K562 (cell line): ENCODE measurements at regions not wholly inside any gene's neighbourhood (a gene's known extent, or its start where the extent isn't known, plus 50 kb on each side); places are given as distances from the start of the nearest gene placed in this dataset.

Experiments used
- ATAC-seq: fragments of 200-7000 bp; cut with Tn5 transposase; 3 replicates; pipeline ENCODE4 v1.9.1; 2020; ENCODE audit warnings: moderate library complexity
- BruUV-seq: library from RNA; stranded (reverse); fragments of 400-500 nt; replicated peaks from 2 replicates; lab custom pipeline; 2021; lab: Mats Ljungman, UMichigan
- CTCF ChIA-PET: fragments of 300-600 bp; formaldehyde crosslinking; extraction: SDS; loops from one replicate; lab custom pipeline; 2021; ENCODE audit warnings: low intra/inter-chr PET ratio; lab: Yijun Ruan, JAX
- POLR2A ChIA-PET: fragments of 300-600, 350-650 bp; sonication (Branson Sonifier 250); formaldehyde crosslinking; extraction: SDS; loops from one replicate; lab custom pipeline; 2021; ENCODE audit warnings: antibody characterized with exemption, inconsistent platforms; lab: Yijun Ruan, JAX
- DNase-seq, 4 experiments: peaks; one replicate each; pipeline versions ENCODE4 v3.0.0 to v3.0.0-alpha.2; 2011 to 2018; ENCODE audit warnings: low spot score in 3 of 4, mixed read lengths in 3 of 4; ENCODE audit errors: extremely low read depth in 1 of 4
- FAIRE-seq: peaks from 2 replicates; lab custom pipeline; 2011; peaks lifted over from hg19 to GRCh38; lab: Jason Lieb, UNC
- H2AFZ ChIP-seq: 2 replicates; pipeline ENCODE4 v1.6.0; 2011; ENCODE audit warnings: low read depth, low read length, control low read depth, inconsistent platforms
- H3K27ac ChIP-seq: fragments of 200-600 bp; 3 replicates; pipeline ENCODE4 v1.8.0; 2011; ENCODE audit warnings: low read depth, mild to moderate bottlenecking, control low read depth, inconsistent platforms, low read length, moderate library complexity, mixed read lengths; ENCODE audit errors: extremely low read depth
- H3K27me3 ChIP-seq, 2 experiments: fragments of 300-600 bp in 1 of 2; 2 replicates in 1 of 2; 3 replicates in 1 of 2; pipeline versions ENCODE4 v1.6.0 to v1.8.0; 2011; ENCODE audit warnings: inconsistent platforms in 2 of 2, low read length in 2 of 2, mild to moderate bottlenecking in 1 of 2, mixed read lengths in 1 of 2, moderate library complexity in 1 of 2; ENCODE audit not compliant: control insufficient read depth in 2 of 2, insufficient read depth in 2 of 2
- H3K36me3 ChIP-seq: fragments of 300-600 bp; 3 replicates; pipeline ENCODE4 v1.8.0; 2011; ENCODE audit warnings: mild to moderate bottlenecking, low read length, inconsistent platforms; ENCODE audit not compliant: control insufficient read depth, insufficient read depth
- H3K4me1 ChIP-seq, 2 experiments: fragments of 200-600 bp in 1 of 2; replicated peaks in 1 of 2; 2 replicates in 1 of 2; 3 replicates in 1 of 2; pipeline versions ENCODE4 v1.5.1 to v1.8.0; 2011; ENCODE audit warnings: inconsistent platforms in 2 of 2, low read length in 2 of 2, mild to moderate bottlenecking in 1 of 2, mixed read lengths in 1 of 2, moderate library complexity in 1 of 2; ENCODE audit not compliant: control insufficient read depth in 2 of 2, insufficient read depth in 2 of 2
- H3K4me2 ChIP-seq: 2 replicates; pipeline ENCODE4 v1.6.1; 2011; ENCODE audit warnings: low read length, control low read depth, inconsistent platforms, mixed read lengths; ENCODE audit not compliant: insufficient read depth
- H3K4me3 ChIP-seq: fragments of 200-600 bp; sonication (generic), shearing (Covaris generic); 2 replicates; pipeline ENCODE4 v1.5.1; 2016; ENCODE audit warnings: control low read depth, inconsistent platforms
- H3K79me2 ChIP-seq: fragments of 200-600 bp; 3 replicates; pipeline ENCODE4 v1.8.0; 2011; ENCODE audit warnings: low read length, inconsistent platforms; ENCODE audit not compliant: control insufficient read depth, insufficient read depth
- H3K9ac ChIP-seq, 2 experiments: 2 replicates each; pipeline versions ENCODE4 v1.6.0 to v1.6.1; 2011; ENCODE audit warnings: low read depth in 2 of 2, low read length in 2 of 2, control low read depth in 1 of 2, inconsistent platforms in 1 of 2, mild to moderate bottlenecking in 1 of 2, mixed read lengths in 1 of 2; ENCODE audit not compliant: insufficient read depth in 1 of 2
- H3K9me1 ChIP-seq: one replicate; pipeline ENCODE4 v1.6.0; 2011; ENCODE audit warnings: inconsistent platforms, mild to moderate bottlenecking, low read length, moderate library complexity; ENCODE audit not compliant: control insufficient read depth, insufficient read depth
- H3K9me3 ChIP-seq: replicated peaks from 2 replicates; pipeline ENCODE4 v1.5.1; 2011; ENCODE audit warnings: low read depth, low read length, inconsistent platforms; ENCODE audit not compliant: control insufficient read depth, insufficient read depth
- H4K20me1 ChIP-seq: replicated peaks from 2 replicates; pipeline ENCODE4 v1.6.1; 2011; ENCODE audit warnings: low read length, inconsistent platforms, mixed read lengths; ENCODE audit not compliant: control insufficient read depth, insufficient read depth
- ESRRA ChIP-seq: fragments of 450-650 bp; IDR thresholded peaks from 2 replicates; pipeline ENCODE4 v1.6.1; 2014; ENCODE audit warnings: low read depth, mild to moderate bottlenecking, moderate library complexity, borderline replicate concordance
- FOXA1 ChIP-seq: fragments of 450-650 bp; IDR thresholded peaks from 2 replicates; pipeline ENCODE4 v1.6.1; 2016; ENCODE audit warnings: mild to moderate bottlenecking, borderline replicate concordance
- FOXJ3 ChIP-seq: sonication (generic); formaldehyde crosslinking; IDR thresholded peaks from 2 replicates; pipeline ENCODE4 v1.4.0; 2020; ENCODE audit warnings: mild to moderate bottlenecking, missing genetic modification reagents
- NR2F6 ChIP-seq: fragments of 450-650 bp; formaldehyde crosslinking; IDR thresholded peaks from 2 replicates; pipeline ENCODE4 v1.4.0; 2020; ENCODE audit warnings: mild to moderate bottlenecking
- PPARD ChIP-seq: fragments of 250-450 bp; sonication (Bioruptor Pico); IDR thresholded peaks from 2 replicates; pipeline ENCODE4 v1.8.0; 2022; ENCODE audit warnings: inconsistent platforms, mild to moderate bottlenecking, moderate library complexity
- SMAD3 ChIP-seq: fragments of 450-650 bp; formaldehyde crosslinking; conservative IDR thresholded peaks from 2 replicates; pipeline ENCODE4 v1.4.0; 2020; ENCODE audit warnings: mild to moderate bottlenecking
- STAT5B ChIP-seq: fragments of 250-450 bp; sonication (Bioruptor Pico); IDR thresholded peaks from 2 replicates; pipeline ENCODE4 v1.8.0; 2021; ENCODE audit warnings: mild to moderate bottlenecking, inconsistent platforms
- TCF7 ChIP-seq: sonication (generic); IDR thresholded peaks from 2 replicates; pipeline ENCODE4 v1.6.1; 2016; ENCODE audit warnings: antibody characterized with exemption, borderline replicate concordance
- ZNF561 ChIP-seq: fragments of 450-650 bp; formaldehyde crosslinking; conservative IDR thresholded peaks from 2 replicates; pipeline ENCODE4 v1.4.0; 2020; ENCODE audit warnings: mild to moderate bottlenecking, moderate library complexity
- ZNF583 ChIP-seq: fragments of 250-450 bp; sonication (Bioruptor Pico); IDR thresholded peaks from 2 replicates; pipeline ENCODE4 v1.4.0; 2020
- ZNF586 ChIP-seq: fragments of 450-650 bp; formaldehyde crosslinking; conservative IDR thresholded peaks from 2 replicates; pipeline ENCODE4 v1.4.0; 2020; ENCODE audit warnings: mild to moderate bottlenecking, moderate library complexity
- ZNF766 ChIP-seq: fragments of 200-800 bp; sonication (Bioruptor generic); conservative IDR thresholded peaks from 2 replicates; pipeline ENCODE4 v1.6.1; 2016; ENCODE audit warnings: missing genetic modification characterization, missing compliant biosample characterization
- WGBS: fragments of 100-300 bp; shearing (Covaris generic); methylation state at CpG from one replicate; pipeline ENCODE4 v1.1.6; 2016; ENCODE audit warnings: low coverage, mixed read lengths; ENCODE audit not compliant: insufficient coverage; ENCODE audit errors: missing lambda C conversion rate; 5-methylcytosine and 5-hydroxymethylcytosine counted together
- in situ Hi-C: fragments of 300-500 bp; cut with MboI; formaldehyde crosslinking; loops from 4 replicates; pipeline ENCODE4 v1.15.0; 2018; ENCODE audit warnings: inconsistent platforms, mixed read lengths
- intact Hi-C: fragments of 100-400 bp; cut with micrococcal nuclease; formaldehyde crosslinking; loops from 2 replicates; pipeline ENCODE4 v1.14.2; 2022
- TF ChIP-seq, protein P1 (sequence below): IDR thresholded peaks from 2 replicates; pipeline ENCODE4 v1.6.1; 2011; ENCODE audit not compliant: insufficient read length; ENCODE audit errors: extremely low read depth
- TF ChIP-seq, protein P2 (sequence below): fragments of 250-450 bp; sonication (Bioruptor Pico); IDR thresholded peaks from 2 replicates; pipeline ENCODE4 v1.8.0; 2022; ENCODE audit warnings: moderate library complexity, mild to moderate bottlenecking, inconsistent platforms
- TF ChIP-seq, protein P3 (sequence below): sonication (generic); formaldehyde crosslinking; IDR thresholded peaks from 2 replicates; pipeline ENCODE4 v1.4.0; 2020; ENCODE audit warnings: mild to moderate bottlenecking, missing genetic modification reagents
- TF ChIP-seq, protein P4 (sequence below): sonication (generic); formaldehyde crosslinking; IDR thresholded peaks from 2 replicates; pipeline ENCODE4 v1.8.0; 2022; ENCODE audit warnings: mild to moderate bottlenecking, low read depth, missing genetic modification reagents
- TF ChIP-seq, protein P5 (sequence below), 2 experiments: fragments of 200-800 bp in 1 of 2; sonication (Bioruptor generic) in 1 of 2; sonication (generic) in 1 of 2; formaldehyde crosslinking in 1 of 2; IDR thresholded peaks in 1 of 2; conservative IDR thresholded peaks in 1 of 2; 2 replicates each; pipeline versions ENCODE4 v1.5.0 to v1.6.1; 2016 to 2020; ENCODE audit warnings: missing compliant biosample characterization in 1 of 2, missing genetic modification characterization in 1 of 2, missing genetic modification reagents in 1 of 2

DNA sequence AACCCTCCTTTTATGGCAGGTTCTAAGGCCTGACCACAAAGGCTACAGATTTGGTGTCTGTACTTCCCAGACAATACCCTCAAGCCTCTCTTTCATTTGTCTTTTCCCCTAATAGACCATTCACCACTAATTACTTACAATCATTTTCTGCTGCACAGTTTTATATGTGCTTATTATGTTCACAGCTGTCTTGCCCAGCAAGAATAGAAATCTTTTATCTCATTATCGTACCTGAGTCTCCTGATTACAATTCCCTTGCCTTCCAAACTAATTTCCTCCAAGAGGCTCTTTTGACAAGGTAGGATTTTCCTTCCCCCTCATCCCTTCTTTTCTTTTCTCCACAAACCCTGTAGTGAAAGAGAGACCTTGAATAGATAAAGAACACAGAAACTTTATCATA lies 352.5 kb upstream of the FMR1 start:
- no peak for TF ChIP-seq ZNF583 (CRISPR knock-in tag)
- no peak for TF ChIP-seq PPARD
- no peak for TF ChIP-seq STAT5B (CRISPR knock-in tag)
- TF ChIP-seq, protein P1, sequence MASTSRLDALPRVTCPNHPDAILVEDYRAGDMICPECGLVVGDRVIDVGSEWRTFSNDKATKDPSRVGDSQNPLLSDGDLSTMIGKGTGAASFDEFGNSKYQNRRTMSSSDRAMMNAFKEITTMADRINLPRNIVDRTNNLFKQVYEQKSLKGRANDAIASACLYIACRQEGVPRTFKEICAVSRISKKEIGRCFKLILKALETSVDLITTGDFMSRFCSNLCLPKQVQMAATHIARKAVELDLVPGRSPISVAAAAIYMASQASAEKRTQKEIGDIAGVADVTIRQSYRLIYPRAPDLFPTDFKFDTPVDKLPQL: no peak
- TF ChIP-seq, protein P2, sequence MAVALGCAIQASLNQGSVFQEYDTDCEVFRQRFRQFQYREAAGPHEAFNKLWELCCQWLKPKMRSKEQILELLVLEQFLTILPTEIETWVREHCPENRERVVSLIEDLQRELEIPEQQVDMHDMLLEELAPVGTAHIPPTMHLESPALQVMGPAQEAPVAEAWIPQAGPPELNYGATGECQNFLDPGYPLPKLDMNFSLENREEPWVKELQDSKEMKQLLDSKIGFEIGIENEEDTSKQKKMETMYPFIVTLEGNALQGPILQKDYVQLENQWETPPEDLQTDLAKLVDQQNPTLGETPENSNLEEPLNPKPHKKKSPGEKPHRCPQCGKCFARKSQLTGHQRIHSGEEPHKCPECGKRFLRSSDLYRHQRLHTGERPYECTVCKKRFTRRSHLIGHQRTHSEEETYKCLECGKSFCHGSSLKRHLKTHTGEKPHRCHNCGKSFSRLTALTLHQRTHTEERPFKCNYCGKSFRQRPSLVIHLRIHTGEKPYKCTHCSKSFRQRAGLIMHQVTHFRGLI (CRISPR knock-in tag): no peak
- no peak for TF ChIP-seq NR2F6 (CRISPR knock-in tag)
- TF ChIP-seq ZNF766 (CRISPR knock-in tag): no peak
- TF ChIP-seq FOXJ3 (CRISPR knock-in tag): no peak
- TF ChIP-seq, protein P3, sequence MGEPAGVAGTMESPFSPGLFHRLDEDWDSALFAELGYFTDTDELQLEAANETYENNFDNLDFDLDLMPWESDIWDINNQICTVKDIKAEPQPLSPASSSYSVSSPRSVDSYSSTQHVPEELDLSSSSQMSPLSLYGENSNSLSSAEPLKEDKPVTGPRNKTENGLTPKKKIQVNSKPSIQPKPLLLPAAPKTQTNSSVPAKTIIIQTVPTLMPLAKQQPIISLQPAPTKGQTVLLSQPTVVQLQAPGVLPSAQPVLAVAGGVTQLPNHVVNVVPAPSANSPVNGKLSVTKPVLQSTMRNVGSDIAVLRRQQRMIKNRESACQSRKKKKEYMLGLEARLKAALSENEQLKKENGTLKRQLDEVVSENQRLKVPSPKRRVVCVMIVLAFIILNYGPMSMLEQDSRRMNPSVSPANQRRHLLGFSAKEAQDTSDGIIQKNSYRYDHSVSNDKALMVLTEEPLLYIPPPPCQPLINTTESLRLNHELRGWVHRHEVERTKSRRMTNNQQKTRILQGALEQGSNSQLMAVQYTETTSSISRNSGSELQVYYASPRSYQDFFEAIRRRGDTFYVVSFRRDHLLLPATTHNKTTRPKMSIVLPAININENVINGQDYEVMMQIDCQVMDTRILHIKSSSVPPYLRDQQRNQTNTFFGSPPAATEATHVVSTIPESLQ (CRISPR knock-in tag): no peak
- TF ChIP-seq ESRRA: no peak
- no peak for TF ChIP-seq FOXA1
- TF ChIP-seq, protein P4, sequence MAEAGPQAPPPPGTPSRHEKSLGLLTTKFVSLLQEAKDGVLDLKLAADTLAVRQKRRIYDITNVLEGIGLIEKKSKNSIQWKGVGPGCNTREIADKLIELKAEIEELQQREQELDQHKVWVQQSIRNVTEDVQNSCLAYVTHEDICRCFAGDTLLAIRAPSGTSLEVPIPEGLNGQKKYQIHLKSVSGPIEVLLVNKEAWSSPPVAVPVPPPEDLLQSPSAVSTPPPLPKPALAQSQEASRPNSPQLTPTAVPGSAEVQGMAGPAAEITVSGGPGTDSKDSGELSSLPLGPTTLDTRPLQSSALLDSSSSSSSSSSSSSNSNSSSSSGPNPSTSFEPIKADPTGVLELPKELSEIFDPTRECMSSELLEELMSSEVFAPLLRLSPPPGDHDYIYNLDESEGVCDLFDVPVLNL: no peak
- TF ChIP-seq TCF7: no peak
- TF ChIP-seq ZNF561 (CRISPR knock-in tag): no peak
- no peak for TF ChIP-seq SMAD3 (CRISPR knock-in tag)
- TF ChIP-seq, protein P5, sequence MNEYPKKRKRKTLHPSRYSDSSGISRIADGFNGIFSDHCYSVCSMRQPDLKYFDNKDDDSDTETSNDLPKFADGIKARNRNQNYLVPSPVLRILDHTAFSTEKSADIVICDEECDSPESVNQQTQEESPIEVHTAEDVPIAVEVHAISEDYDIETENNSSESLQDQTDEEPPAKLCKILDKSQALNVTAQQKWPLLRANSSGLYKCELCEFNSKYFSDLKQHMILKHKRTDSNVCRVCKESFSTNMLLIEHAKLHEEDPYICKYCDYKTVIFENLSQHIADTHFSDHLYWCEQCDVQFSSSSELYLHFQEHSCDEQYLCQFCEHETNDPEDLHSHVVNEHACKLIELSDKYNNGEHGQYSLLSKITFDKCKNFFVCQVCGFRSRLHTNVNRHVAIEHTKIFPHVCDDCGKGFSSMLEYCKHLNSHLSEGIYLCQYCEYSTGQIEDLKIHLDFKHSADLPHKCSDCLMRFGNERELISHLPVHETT (CRISPR knock-in tag; conservative IDR thresholded peaks at IDR 0.05 in 1 of 2, IDR thresholded peaks at IDR 0.05 in 1 of 2): no peak
- TF ChIP-seq ZNF586 (CRISPR knock-in tag): no peak
- Histone ChIP-seq H3K9me1 (no peaks in the 10 kb centered on the region), H3K4me1 (no peaks in the 10 kb centered on the region), H2AFZ (no peak overlapping the region), H3K4me2 (no peak overlapping the region), H3K79me2 (no peaks in the 10 kb centered on the region), H3K9me3 (no peaks in the 10 kb centered on the region), H3K9ac (no peak overlapping the region), H3K4me3 (no peak overlapping the region), H3K27ac (no peak overlapping the region), H3K27me3 (no peaks in the 10 kb centered on the region), H3K36me3 (no peaks in the 10 kb centered on the region), H4K20me1 (no peaks in the 10 kb centered on the region)
- no CpG with 5 or more reads among the region's 1 CpG for WGBS
- DNase-seq: no peak
- ATAC-seq: no peak
- ChIA-PET CTCF (no interaction called here), POLR2A (interaction anchor here (0.6 kb wide), 1 partner anchor 903 kb away, joined by 3 read pairs; no protein-coding TSS in a partner anchor)
- intact Hi-C loops (no loop called here), in situ Hi-C loops (no loop called here)
- BruUV-seq: no TSS peak
- no peak for FAIRE-seq
